Hepatocyte (in vitro differentiated cells): ENCODE measurements at regions not wholly inside any gene's neighbourhood (a gene's known extent, or its start where the extent isn't known, plus 50 kb on each side); places are given as distances from the start of the nearest gene placed in this dataset.

Experiments
- DNase-seq: peaks from one replicate; pipeline ENCODE4 v3.0.0-alpha.2; 2016; ENCODE audit warnings: low spot score
- H2AFZ ChIP-seq: fragments of 200-600 bp; sonication (generic); 2 replicates; pipeline ENCODE4 v1.6.0; 2016; ENCODE audit warnings: antibody characterized with exemption, mild to moderate bottlenecking
- H3K27ac ChIP-seq: fragments of 200-600 bp; sonication (generic); 2 replicates; pipeline ENCODE4 v1.5.1; 2016; ENCODE audit warnings: mild to moderate bottlenecking
- H3K27me3 ChIP-seq: fragments of 200-600 bp; sonication (generic); 2 replicates; pipeline ENCODE4 v1.6.1; 2016
- H3K36me3 ChIP-seq: fragments of 200-600 bp; sonication (generic); replicated peaks from 2 replicates; pipeline ENCODE4 v1.5.1; 2016; ENCODE audit warnings: low read depth; ENCODE audit not compliant: insufficient read depth
- H3K4me1 ChIP-seq: fragments of 200-600 bp; sonication (generic); 2 replicates; pipeline ENCODE4 v1.5.1; 2016; ENCODE audit warnings: mild to moderate bottlenecking, moderate library complexity; ENCODE audit not compliant: insufficient read depth
- H3K4me2 ChIP-seq: fragments of 200-600 bp; sonication (generic); 2 replicates; pipeline ENCODE4 v1.6.0; 2016
- H3K4me3 ChIP-seq: fragments of 200-600 bp; sonication (generic); 2 replicates; pipeline ENCODE4 v1.5.1; 2016; ENCODE audit warnings: mild to moderate bottlenecking
- H3K79me2 ChIP-seq: fragments of 200-600 bp; sonication (generic); 2 replicates; pipeline ENCODE4 v1.6.0; 2017; ENCODE audit warnings: mild to moderate bottlenecking
- H3K9me2 ChIP-seq: fragments of 200-600 bp; sonication (generic); replicated peaks from 2 replicates; pipeline ENCODE4 v1.6.0; 2017; ENCODE audit warnings: mild to moderate bottlenecking; ENCODE audit not compliant: insufficient read depth
- H3K9me3 ChIP-seq: fragments of 200-600 bp; sonication (generic); 2 replicates; pipeline ENCODE4 v1.5.1; 2016; ENCODE audit warnings: low read depth, mild to moderate bottlenecking
- H4K20me1 ChIP-seq: fragments of 200-600 bp; sonication (generic); 2 replicates; pipeline ENCODE4 v1.6.0; 2016; ENCODE audit warnings: mild to moderate bottlenecking; ENCODE audit not compliant: insufficient read depth, poor library complexity, severe bottlenecking
- CTCF ChIP-seq: fragments of 200-600 bp; sonication (generic); IDR thresholded peaks from 2 replicates; pipeline ENCODE4 v1.5.1; 2016; ENCODE audit warnings: antibody characterized with exemption, mild to moderate bottlenecking; ENCODE audit not compliant: poor library complexity
- EZH2 ChIP-seq: fragments of 200-600 bp; sonication (generic); IDR thresholded peaks from 2 replicates; pipeline ENCODE4 v1.6.1; 2016; ENCODE audit warnings: antibody characterized with exemption, mild to moderate bottlenecking, borderline replicate concordance
- EZH2phosphoT487 ChIP-seq: fragments of 200-600 bp; sonication (generic); IDR thresholded peaks from one replicate; pipeline ENCODE4 v1.6.1; 2018; ENCODE audit warnings: antibody characterized with exemption, mild to moderate bottlenecking, low read depth, moderate library complexity; ENCODE audit not compliant: unreplicated experiment, severe bottlenecking
- WGBS: methylation state at CpG from one replicate; pipeline ENCODE4 v1.1.6; 2016; ENCODE audit warnings: low lambda C conversion rate; ENCODE audit errors: missing lambda C conversion rate; 5-methylcytosine and 5-hydroxymethylcytosine counted together

DNA sequence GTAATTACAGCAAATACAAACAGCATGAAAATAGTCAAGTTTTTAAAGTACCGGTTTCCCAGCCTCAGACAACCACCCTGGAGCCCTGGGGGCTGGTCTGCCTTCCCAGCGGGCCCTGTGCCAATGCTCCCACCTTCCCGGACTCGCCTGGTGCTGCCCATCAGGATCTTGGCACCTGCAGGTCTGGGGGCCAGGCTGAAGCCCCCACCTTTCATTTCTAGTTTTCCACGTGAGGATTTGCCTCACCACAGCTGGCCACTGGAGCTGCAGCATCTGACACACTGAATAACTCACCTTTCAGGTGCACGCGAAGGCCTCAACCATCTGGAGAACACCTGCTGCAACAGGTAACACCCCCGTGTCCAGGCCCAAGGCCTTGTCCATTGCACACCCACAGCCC lies 108.7 kb upstream of the THY1 start:
- Histone ChIP-seq H3K27me3 (peaks cover 3% of the 10 kb centered on the region), H3K9me3 (no peaks in the 10 kb centered on the region), H2AFZ (no peak overlapping the region), H3K4me3 (no peak overlapping the region), H3K9me2 (no peaks in the 10 kb centered on the region), H3K27ac (peak overlapping the region; percentile 84), H3K4me2 (no peak overlapping the region), H4K20me1 (no peaks in the 10 kb centered on the region), H3K79me2 (no peaks in the 10 kb centered on the region), H3K36me3 (no peaks in the 10 kb centered on the region), H3K4me1 (peaks cover 9% of the 10 kb centered on the region)
- TF ChIP-seq EZH2phosphoT487 (no peak), CTCF (no peak), EZH2 (no peak)
- 83% methylated on average over 8 of the region's 8 CpGs for WGBS
- no peak for DNase-seq

- Histone ChIP-seq H3K27me3 (peaks cover 3% of the 10 kb centered on the region), H3K79me2 (no peaks in the 10 kb centered on the region), H3K27ac (peak overlapping the region; percentile 84), H3K36me3 (no peaks in the 10 kb centered on the region), H3K9me3 (no peaks in the 10 kb centered on the region), H3K4me3 (no peak overlapping the region), H3K4me1 (peaks cover 9% of the 10 kb centered on the region), H3K9me2 (no peaks in the 10 kb centered on the region), H2AFZ (no peak overlapping the region), H3K4me2 (no peak overlapping the region), H4K20me1 (no peaks in the 10 kb centered on the region)
- 76% methylated on average over 3 of the region's 3 CpGs for whole genome bisulfite sequencing
- no peak for DNase-seq
- TF ChIP-seq CTCF (no peak), EZH2 (no peak), EZH2phosphoT487 (no peak)
Measured at GRCh38 chr11:119531056-119531455, 108.1 kb upstream of the THY1 start.

DNA sequence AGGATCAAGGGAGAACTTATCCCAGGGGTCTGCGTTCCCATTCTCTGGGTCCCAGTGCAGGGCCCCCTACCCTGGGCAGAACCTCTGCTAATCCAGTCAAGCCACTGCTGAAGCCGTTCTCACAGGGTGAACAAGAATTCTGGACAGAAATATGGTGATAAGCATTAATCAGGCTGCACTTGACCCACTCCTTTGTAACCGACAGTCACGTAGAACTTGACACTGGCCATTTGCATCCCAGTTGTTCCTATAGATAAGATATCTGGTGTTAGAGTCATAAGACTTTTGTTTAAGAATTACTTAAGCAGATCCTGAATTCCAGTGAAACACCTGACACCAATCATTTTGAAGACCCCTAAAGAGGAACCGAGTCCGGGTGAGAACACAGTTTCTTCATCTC lies 107.5 kb upstream of the THY1 start:
- DNase-seq: peak; percentile 32
- 50% methylated on average over 6 of the region's 6 CpGs for WGBS
- Histone ChIP-seq H4K20me1 (no peaks in the 10 kb centered on the region), H3K4me2 (no peak overlapping the region), H3K79me2 (no peaks in the 10 kb centered on the region), H3K9me2 (no peaks in the 10 kb centered on the region), H2AFZ (no peak overlapping the region), H3K9me3 (no peaks in the 10 kb centered on the region), H3K27me3 (peaks cover 3% of the 10 kb centered on the region), H3K36me3 (no peaks in the 10 kb centered on the region), H3K4me3 (no peak overlapping the region), H3K4me1 (peaks cover 9% of the 10 kb centered on the region), H3K27ac (peak overlapping the region; percentile 84)
- TF ChIP-seq EZH2phosphoT487: no peak
- TF ChIP-seq EZH2: no peak
- no peak for TF ChIP-seq CTCF

DNA sequence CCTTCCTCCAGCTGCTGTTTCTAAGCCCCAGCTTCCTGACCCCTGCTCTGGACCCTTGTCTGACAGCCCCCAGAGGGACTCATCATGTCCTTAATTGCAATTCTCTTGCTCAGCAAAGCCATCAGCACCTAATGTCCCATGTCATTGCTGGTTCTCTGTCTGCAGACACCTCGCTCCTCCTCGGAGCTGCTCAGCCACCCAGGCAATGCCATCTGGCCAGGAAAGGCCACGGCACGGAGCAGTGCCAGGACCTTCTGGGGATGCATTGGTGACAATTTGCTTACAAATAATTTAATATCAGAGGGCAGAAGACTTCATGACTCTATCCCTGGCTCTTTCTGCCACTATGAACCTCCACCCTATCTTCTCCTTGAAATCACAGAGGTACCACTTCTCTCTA lies 107.0 kb upstream of the THY1 start:
- Histone ChIP-seq H2AFZ (no peak overlapping the region), H3K4me2 (no peak overlapping the region), H3K4me3 (no peak overlapping the region), H3K36me3 (no peaks in the 10 kb centered on the region), H3K79me2 (no peaks in the 10 kb centered on the region), H3K27me3 (peaks cover 3% of the 10 kb centered on the region), H3K4me1 (peaks cover 9% of the 10 kb centered on the region), H4K20me1 (no peaks in the 10 kb centered on the region), H3K27ac (peak overlapping the region; percentile 69), H3K9me3 (no peaks in the 10 kb centered on the region), H3K9me2 (no peaks in the 10 kb centered on the region)
- WGBS: 44% methylated on average over 4 of the region's 4 CpGs
- DNase-seq: no peak
- TF ChIP-seq EZH2phosphoT487 (no peak), EZH2 (no peak), CTCF (no peak)
